NT2/D1 (cell line): ENCODE measurements at regions not wholly inside any gene's neighbourhood (a gene's known extent, or its start where the extent isn't known, plus 50 kb on each side); places are given as distances from the start of the nearest gene placed in this dataset.

Experiments
- SUZ12 ChIP-seq: IDR thresholded peaks from 2 replicates; pipeline ENCODE4 v1.6.1; 2011; ENCODE audit not compliant: insufficient read length, insufficient read depth; ENCODE audit errors: extremely low read depth
- YY1 ChIP-seq: IDR thresholded peaks from 2 replicates; pipeline ENCODE4 v1.6.1; 2011; ENCODE audit not compliant: insufficient read length, insufficient read depth
- ZNF274 ChIP-seq: IDR thresholded peaks from 2 replicates; pipeline ENCODE4 v1.6.1; 2011; ENCODE audit warnings: mild to moderate bottlenecking, low read depth, low read length

- TF ChIP-seq YY1 (no peak), ZNF274 (no peak), SUZ12 (no peak)
Measured at GRCh38 chr2:57878866-57879210, 167.8 kb upstream of the VRK2 start.
